Neural cell (in vitro differentiated cells): ENCODE measurements at regions not wholly inside any gene's neighbourhood (a gene's known extent, or its start where the extent isn't known, plus 50 kb on each side); places are given as distances from the start of the nearest gene placed in this dataset.

Experiments used
- H2AFZ ChIP-seq: fragments of 200-600, 300-800 bp; sonication (generic), shearing (Covaris generic); 2 replicates; pipeline ENCODE4 v1.6.0; 2014; ENCODE audit warnings: low read depth, mild to moderate bottlenecking, antibody characterized with exemption, low read length, moderate library complexity
- H3F3A ChIP-seq: fragments of 200-600 bp; shearing (Covaris generic); 2 replicates; pipeline ENCODE4 v1.6.1; 2016; ENCODE audit warnings: mild to moderate bottlenecking, moderate library complexity, mixed read lengths, antibody characterized with exemption, low read length; ENCODE audit not compliant: insufficient read depth, poor library complexity, severe bottlenecking
- H3K27ac ChIP-seq: fragments of 200-600, 300-800 bp; sonication (generic), shearing (Covaris generic); 2 replicates; pipeline ENCODE4 v1.5.1; 2014; ENCODE audit warnings: mild to moderate bottlenecking, low read length, moderate library complexity
- H3K27me3 ChIP-seq: fragments of 300-800, 200-600 bp; sonication (generic), shearing (Covaris generic); 2 replicates; pipeline ENCODE4 v1.6.0; 2014; ENCODE audit warnings: mild to moderate bottlenecking, low read depth, low read length, moderate library complexity; ENCODE audit not compliant: insufficient read depth
- H3K36me3 ChIP-seq: fragments of 300-800, 200-600 bp; sonication (generic), shearing (Covaris generic); 2 replicates; pipeline ENCODE4 v1.5.1; 2014; ENCODE audit warnings: mild to moderate bottlenecking, antibody characterized with exemption, low read length, moderate library complexity; ENCODE audit not compliant: insufficient read depth
- H3K4me2 ChIP-seq: fragments of 300-800, 200-600 bp; sonication (generic), shearing (Covaris generic); 2 replicates; pipeline ENCODE4 v1.6.0; 2014; ENCODE audit warnings: mild to moderate bottlenecking, low read length
- H3K4me3 ChIP-seq: fragments of 300-800, 200-600 bp; sonication (generic), shearing (Covaris generic); 2 replicates; pipeline ENCODE4 v1.5.1; 2014; ENCODE audit warnings: mild to moderate bottlenecking, low read length, moderate library complexity
- H3K79me2 ChIP-seq: fragments of 200-600 bp; shearing (Covaris generic); replicated peaks from 2 replicates; pipeline ENCODE4 v1.6.0; 2014; ENCODE audit warnings: mild to moderate bottlenecking, low read length, moderate library complexity; ENCODE audit not compliant: insufficient read depth
- H3K9ac ChIP-seq: fragments of 300-800, 200-600 bp; sonication (generic), shearing (Covaris generic); 2 replicates; pipeline ENCODE4 v1.6.1; 2016; ENCODE audit warnings: mild to moderate bottlenecking, low read length, mixed read lengths
- H3K9me2 ChIP-seq: fragments of 200-600 bp; shearing (Covaris generic); 2 replicates; pipeline ENCODE4 v1.6.1; 2016; ENCODE audit warnings: mild to moderate bottlenecking, low read length, mixed read lengths; ENCODE audit not compliant: insufficient read depth
- H3K9me3 ChIP-seq: fragments of 200-600, 300-800 bp; sonication (generic), shearing (Covaris generic); 2 replicates; pipeline ENCODE4 v1.6.1; 2016; ENCODE audit warnings: mild to moderate bottlenecking, mixed run types, low read length, moderate library complexity, mixed read lengths
- H4K20me1 ChIP-seq: fragments of 200-600 bp; shearing (Covaris generic); 2 replicates; pipeline ENCODE4 v1.6.1; 2016; ENCODE audit warnings: mild to moderate bottlenecking, mixed run types; ENCODE audit not compliant: insufficient read depth
- CTCF ChIP-seq: fragments of 450-650 bp; IDR thresholded peaks from 2 replicates; pipeline ENCODE4 v1.5.1; 2014; ENCODE audit warnings: antibody characterized with exemption, mild to moderate bottlenecking, moderate library complexity; ENCODE audit not compliant: poor library complexity, severe bottlenecking
- EP300 ChIP-seq: fragments of 450-650 bp; conservative IDR thresholded peaks from 2 replicates; pipeline ENCODE4 v1.6.1; 2014; ENCODE audit warnings: antibody characterized with exemption, mild to moderate bottlenecking, moderate library complexity; ENCODE audit not compliant: poor library complexity, severe bottlenecking
- EZH2 ChIP-seq: fragments of 200-600, 300-800 bp; shearing (Covaris generic), sonication (generic); IDR thresholded peaks from 2 replicates; pipeline ENCODE4 v1.6.1; 2014; ENCODE audit warnings: antibody characterized with exemption, low read length, borderline replicate concordance, mild to moderate bottlenecking; ENCODE audit not compliant: insufficient read depth, poor library complexity, severe bottlenecking
- MXI1 ChIP-seq: fragments of 450-650 bp; conservative IDR thresholded peaks from 2 replicates; pipeline ENCODE4 v1.6.1; 2014; ENCODE audit warnings: antibody characterized with exemption, mild to moderate bottlenecking; ENCODE audit not compliant: poor library complexity, severe bottlenecking
- POLR2AphosphoS5 ChIP-seq: IDR thresholded peaks from 2 replicates; pipeline ENCODE4 v1.6.1; 2012
- RAD21 ChIP-seq: fragments of 450-650 bp; conservative IDR thresholded peaks from 2 replicates; pipeline ENCODE4 v1.6.1; 2014; ENCODE audit warnings: antibody characterized with exemption, mild to moderate bottlenecking, moderate library complexity
- REST ChIP-seq: IDR thresholded peaks from 2 replicates; pipeline ENCODE4 v1.6.1; 2012; ENCODE audit warnings: borderline replicate concordance
- SMC3 ChIP-seq: fragments of 450-650 bp; conservative IDR thresholded peaks from 2 replicates; pipeline ENCODE4 v1.6.1; 2014; ENCODE audit warnings: antibody characterized with exemption, mild to moderate bottlenecking, moderate library complexity; ENCODE audit not compliant: poor library complexity
- TAF1 ChIP-seq: IDR thresholded peaks from 2 replicates; pipeline ENCODE4 v1.6.1; 2012; ENCODE audit warnings: low read depth

- no peaks in the 10 kb centered on the region for H3K27me3 ChIP-seq
- no peaks in the 10 kb centered on the region for H3K36me3 ChIP-seq
- H3F3A ChIP-seq: no peaks in the 10 kb centered on the region
- H3K27ac ChIP-seq: no peak overlapping the region
- no peak overlapping the region for H3K4me3 ChIP-seq
- H3K9ac ChIP-seq: no peak overlapping the region
- H2AFZ ChIP-seq: no peak overlapping the region
- no peaks in the 10 kb centered on the region for H3K79me2 ChIP-seq
- H4K20me1 ChIP-seq: no peaks in the 10 kb centered on the region
- TF ChIP-seq SMC3 (no peak), REST (no peak), RAD21 (no peak)
- H3K9me2 ChIP-seq: no peaks in the 10 kb centered on the region
- H3K9me3 ChIP-seq: no peaks in the 10 kb centered on the region
- no peak overlapping the region for H3K4me2 ChIP-seq
These were observed 83.9 kb upstream of the OGFRL1 start for GRCh38 chr6:71204741-71205140.

GRCh38 chr6:71205336-71205956 is 83.2 kb upstream of the OGFRL1 start:
- H3K36me3 ChIP-seq: no peaks in the 10 kb centered on the region
- no peak overlapping the region for H2AFZ ChIP-seq
- no peak overlapping the region for H3K9ac ChIP-seq
- no peak overlapping the region for H3K4me3 ChIP-seq
- no peak overlapping the region for H3K27ac ChIP-seq
- H4K20me1 ChIP-seq: no peaks in the 10 kb centered on the region
- no peaks in the 10 kb centered on the region for H3K9me2 ChIP-seq
- H3K9me3 ChIP-seq: no peaks in the 10 kb centered on the region
- H3K27me3 ChIP-seq: no peaks in the 10 kb centered on the region
- H3F3A ChIP-seq: no peaks in the 10 kb centered on the region
- H3K79me2 ChIP-seq: no peaks in the 10 kb centered on the region
- no peak for TF ChIP-seq RAD21
- TF ChIP-seq SMC3: no peak
- TF ChIP-seq MXI1: no peak
- no peak for TF ChIP-seq TAF1
- no peak for TF ChIP-seq EZH2
- no peak for TF ChIP-seq POLR2AphosphoS5
- TF ChIP-seq REST: no peak
- TF ChIP-seq EP300: no peak
- TF ChIP-seq CTCF: no peak
- no peak overlapping the region for H3K4me2 ChIP-seq
